ENCODE measurements at regions not wholly inside any gene's neighbourhood (a gene's known extent, or its start where the extent isn't known, plus 50 kb on each side); places are given as distances from the start of the nearest gene placed in this dataset.

GRCh38 chr1:195188821-195189220 is 1419.4 kb downstream of the KCNT2 start:
- no peaks in the 10 kb centered on the region for H3K36me3 ChIP-seq (ENCODE audit: control insufficient read depth in 1 of 2, insufficient read depth in 2 of 2, low read length in 2 of 2)
- no peaks in the 10 kb centered on the region for H3K9me2 ChIP-seq (ENCODE audit: insufficient read depth)
- TF ChIP-seq JUND (IDR thresholded peaks at IDR 0.05) (no peak), EGR1 (IDR thresholded peaks at IDR 0.05; ENCODE audit: low read depth) (no peak), RAD21 (IDR thresholded peaks at IDR 0.05; ENCODE audit: low read depth) (no peak), ZFX (IDR thresholded peaks at IDR 0.05) (no peak), POLR2AphosphoS5 (IDR thresholded peaks at IDR 0.05; ENCODE audit: low read depth, low read length) (no peak), CBX3 (IDR thresholded peaks at IDR 0.05; ENCODE audit: low read depth) (no peak), ZNF274 (IDR thresholded peaks at IDR 0.05; ENCODE audit: low read depth, low read length) (no peak), CTCF (IDR thresholded peaks at IDR 0.05 in 2 of 3, conservative IDR thresholded peaks at IDR 0.05 in 1 of 3; ENCODE audit: borderline replicate concordance in 1 of 3, insufficient read depth in 1 of 3, low read depth in 2 of 3, low read length in 2 of 3) (no peak), MAX (IDR thresholded peaks at IDR 0.05) (no peak), POLR2A (IDR thresholded peaks at IDR 0.05; ENCODE audit: borderline replicate concordance, extremely low read depth, insufficient read depth, insufficient read length) (no peak), ELF1 (IDR thresholded peaks at IDR 0.05; ENCODE audit: borderline replicate concordance, low read depth) (no peak), EZH2 (IDR thresholded peaks at IDR 0.05) (no peak), SIN3A (IDR thresholded peaks at IDR 0.05; ENCODE audit: low read depth) (no peak)
- RAD21 ChIA-PET (ENCODE audit: low non-redundant PET in 1 of 2, low total read pairs in 2 of 2, uncharacterized antibody in 2 of 2, unreplicated experiment in 2 of 2), result no interaction called here
- CTCF ChIA-PET, result interaction anchor here (1.0 kb wide), 1 partner anchor 15 kb away, joined by 3 read pairs; no protein-coding TSS in a partner anchor
- POLR2A ChIA-PET, result no interaction called here
- no peak overlapping the region for H2AFZ ChIP-seq (ENCODE audit: low read depth, low read length, poor library complexity, severe bottlenecking)
- no peaks in the 10 kb centered on the region for H4K20me1 ChIP-seq (ENCODE audit: insufficient read depth)
- H3K4me3 ChIP-seq (replicated peaks in 1 of 2; ENCODE audit: low read depth in 1 of 2, low read length in 2 of 2), result no peak overlapping the region
- intact Hi-C loops (cut with micrococcal nuclease), result no loop called here
- no peaks in the 10 kb centered on the region for H3K4me1 ChIP-seq (ENCODE audit: control insufficient read depth in 1 of 2, insufficient read depth in 2 of 2, low read length in 2 of 2)
- DNase-seq (ENCODE audit: low read depth, low spot score) (no peak), ATAC-seq (no peak)
- no peak overlapping the region for H3K4me2 ChIP-seq (ENCODE audit: low read length)
- no peak overlapping the region for H3K9ac ChIP-seq (ENCODE audit: low read length)
- H3K9me3 ChIP-seq (ENCODE audit: control insufficient read depth in 1 of 2, insufficient read depth in 1 of 2, low read depth in 1 of 2, low read length in 2 of 2), result no peaks in the 10 kb centered on the region
- no peaks in the 10 kb centered on the region for H3K27me3 ChIP-seq (ENCODE audit: insufficient read depth, low read length)
- H3K79me2 ChIP-seq (ENCODE audit: insufficient read depth, low read length), result no peaks in the 10 kb centered on the region
- BruUV-seq (replicated peaks), result no TSS peak
- no peak overlapping the region for H3K27ac ChIP-seq (ENCODE audit: low read depth, low read length)

All from HCT116 (cell line).